Lung (tissue), 11 donors: ENCODE measurements at regions not wholly inside any gene's neighbourhood (a gene's known extent, or its start where the extent isn't known, plus 50 kb on each side); places are given as distances from the start of the nearest gene placed in this dataset.

Source experiments
- ATAC-seq: fragments of 200-7000 bp; cut with Tn5 transposase; one replicate; pipeline ENCODE4 v1.9.1; 2020; ENCODE audit warnings: moderate number of reproducible peaks; ENCODE audit not compliant: insufficient read depth, low FRiP score
- DNase-seq, 3 donors: peaks; one replicate each; pipeline ENCODE4 v3.0.0-alpha.2; 2013 to 2017
- H3K27ac ChIP-seq, 2 donors: one replicate each; pipeline ENCODE4 v1.5.1; 2013; ENCODE audit warnings: mild to moderate bottlenecking in 2 of 2, moderate library complexity in 2 of 2, control low read depth in 1 of 2, inconsistent platforms in 1 of 2, low read depth in 1 of 2, low read length in 1 of 2
- H3K27me3 ChIP-seq, 3 donors: one replicate each; pipeline ENCODE4 v1.5.1; 2013; ENCODE audit warnings: low read length in 2 of 3; ENCODE audit not compliant: control insufficient read depth in 3 of 3, insufficient read depth in 3 of 3
- H3K36me3 ChIP-seq, 4 donors: one replicate each; pipeline ENCODE4 v1.5.1; 2013; ENCODE audit warnings: low read length in 4 of 4, mild to moderate bottlenecking in 1 of 4, moderate library complexity in 1 of 4; ENCODE audit not compliant: control insufficient read depth in 4 of 4, insufficient read depth in 4 of 4
- H3K4me1 ChIP-seq, 5 donors: one replicate each; pipeline ENCODE4 v1.5.1; 2013; ENCODE audit warnings: low read length in 5 of 5, mild to moderate bottlenecking in 2 of 5, moderate library complexity in 1 of 5; ENCODE audit not compliant: control insufficient read depth in 5 of 5, insufficient read depth in 5 of 5
- H3K4me3 ChIP-seq: one replicate; pipeline ENCODE4 v1.5.1; 2013; ENCODE audit warnings: mild to moderate bottlenecking, control low read depth, moderate library complexity
- H3K9ac ChIP-seq, 2 donors: one replicate each; pipeline ENCODE4 v1.5.1; 2013; ENCODE audit warnings: low read length in 2 of 2, control low read depth in 1 of 2; ENCODE audit not compliant: insufficient read depth in 1 of 2
- H3K9me3 ChIP-seq, 4 donors: one replicate each; pipeline ENCODE4 v1.5.1; 2013; ENCODE audit warnings: low read length in 3 of 4, mild to moderate bottlenecking in 1 of 4, moderate library complexity in 1 of 4; ENCODE audit not compliant: control insufficient read depth in 4 of 4, insufficient read depth in 3 of 4
- CTCF ChIP-seq: IDR thresholded peaks from 2 replicates; pipeline ENCODE4 v1.5.1; 2012; ENCODE audit warnings: mild to moderate bottlenecking; ENCODE audit errors: control extremely low read depth, extremely low read depth
- WGBS, 2 donors: extraction: QIAGEN DNeasy Blood & Tissue Kit; methylation state at CpG; one replicate each; pipeline ENCODE4 v1.1.7; 2013; 5-methylcytosine and 5-hydroxymethylcytosine counted together
- donor health status: control.
- donor health status: control.
- donor health status: Bipolar disorder and iron deficiency.
- donor health status: healthy.
- donor health status: DM: yes; HTN: yes; CAD: no.

- no peak for TF ChIP-seq CTCF
- DNase-seq (no peak), ATAC-seq (no peak)
- no peak overlapping the region for H3K9ac ChIP-seq
- no peak overlapping the region for H3K4me3 ChIP-seq
- H3K27me3 ChIP-seq = no peaks in the 10 kb centered on the region
- peaks cover 0 to 4% (median 0%) of the 10 kb centered on the region in 4 donors for H3K9me3 ChIP-seq
- H3K36me3 ChIP-seq = no peaks in the 10 kb centered on the region
- no peak overlapping the region for H3K27ac ChIP-seq
- 81 to 82% methylated on average over 4 of the region's 4 CpGs for WGBS, 2 donors
- no peaks in the 10 kb centered on the region for H3K4me1 ChIP-seq
These were observed 137.0 kb upstream of the MINDY3 start for GRCh38 chr10:15997313-15997712.

GRCh38 chr10:16001581-16001980 is 141.3 kb upstream of the MINDY3 start:
- Histone ChIP-seq H3K27me3 (no peaks in the 10 kb centered on the region), H3K36me3 (no peaks in the 10 kb centered on the region), H3K9me3 (no peaks in the 10 kb centered on the region), H3K27ac (no peak overlapping the region), H3K9ac (no peak overlapping the region), H3K4me1 (no peaks in the 10 kb centered on the region), H3K4me3 (no peak overlapping the region)
- DNase-seq (no peak), ATAC-seq (no peak)
- no peak for TF ChIP-seq CTCF
- 87 to 94% methylated on average over 1 of the region's 1 CpG for WGBS, 2 donors

GRCh38 chr10:16009785-16010184 is 149.5 kb upstream of the MINDY3 start:
- Histone ChIP-seq H3K27ac (no peak overlapping the region), H3K27me3 (no peaks in the 10 kb centered on the region), H3K9me3 (no peaks in the 10 kb centered on the region), H3K9ac (no peak overlapping the region), H3K4me3 (no peak overlapping the region), H3K36me3 (no peaks in the 10 kb centered on the region), H3K4me1 (peaks cover 0 to 4% (median 0%) of the 10 kb centered on the region in 5 donors)
- 54 to 63% methylated on average over 6 of the region's 6 CpGs for WGBS, 2 donors
- ATAC-seq (no peak), DNase-seq (peak in 1 of 3 donors; percentile 3)
- no peak for TF ChIP-seq CTCF

- H3K9ac ChIP-seq = no peak overlapping the region
- H3K27ac ChIP-seq = no peak overlapping the region
- no peak for TF ChIP-seq CTCF
- H3K4me1 ChIP-seq = peaks cover 0 to 4% (median 0%) of the 10 kb centered on the region in 5 donors
- DNase-seq = no peak
- no peaks in the 10 kb centered on the region for H3K27me3 ChIP-seq
- H3K9me3 ChIP-seq = no peaks in the 10 kb centered on the region
- no peak overlapping the region for H3K4me3 ChIP-seq
- ATAC-seq = no peak
- no peaks in the 10 kb centered on the region for H3K36me3 ChIP-seq
These were observed 151.2 kb upstream of the MINDY3 start for GRCh38 chr10:16011548-16011947.
